ENCODE measurements at regions not wholly inside any gene's neighbourhood (a gene's known extent, or its start where the extent isn't known, plus 50 kb on each side); places are given as distances from the start of the nearest gene placed in this dataset.

DNA sequence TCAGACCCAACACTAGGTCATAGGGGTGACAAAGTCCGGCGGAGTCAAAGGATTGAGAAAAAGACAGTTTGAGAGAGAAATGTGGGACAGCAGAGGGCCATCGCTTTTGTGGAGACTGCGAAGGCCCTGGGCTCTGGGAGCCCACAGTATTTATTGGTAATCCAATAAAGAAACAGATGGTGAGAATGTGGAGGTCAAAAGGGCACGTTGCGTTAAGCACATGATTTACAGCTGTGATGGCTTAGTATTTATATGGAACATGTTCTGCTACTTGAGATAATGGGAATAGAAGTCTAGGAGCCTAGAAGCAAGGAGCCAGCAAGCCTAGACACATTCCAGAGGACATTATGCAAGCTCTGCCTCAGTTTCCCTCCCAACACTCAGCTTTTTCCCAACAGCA is 2521.1 kb downstream of the PCDH9 start:
- TF ChIP-seq, protein P1, sequence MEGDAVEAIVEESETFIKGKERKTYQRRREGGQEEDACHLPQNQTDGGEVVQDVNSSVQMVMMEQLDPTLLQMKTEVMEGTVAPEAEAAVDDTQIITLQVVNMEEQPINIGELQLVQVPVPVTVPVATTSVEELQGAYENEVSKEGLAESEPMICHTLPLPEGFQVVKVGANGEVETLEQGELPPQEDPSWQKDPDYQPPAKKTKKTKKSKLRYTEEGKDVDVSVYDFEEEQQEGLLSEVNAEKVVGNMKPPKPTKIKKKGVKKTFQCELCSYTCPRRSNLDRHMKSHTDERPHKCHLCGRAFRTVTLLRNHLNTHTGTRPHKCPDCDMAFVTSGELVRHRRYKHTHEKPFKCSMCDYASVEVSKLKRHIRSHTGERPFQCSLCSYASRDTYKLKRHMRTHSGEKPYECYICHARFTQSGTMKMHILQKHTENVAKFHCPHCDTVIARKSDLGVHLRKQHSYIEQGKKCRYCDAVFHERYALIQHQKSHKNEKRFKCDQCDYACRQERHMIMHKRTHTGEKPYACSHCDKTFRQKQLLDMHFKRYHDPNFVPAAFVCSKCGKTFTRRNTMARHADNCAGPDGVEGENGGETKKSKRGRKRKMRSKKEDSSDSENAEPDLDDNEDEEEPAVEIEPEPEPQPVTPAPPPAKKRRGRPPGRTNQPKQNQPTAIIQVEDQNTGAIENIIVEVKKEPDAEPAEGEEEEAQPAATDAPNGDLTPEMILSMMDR (IDR thresholded peaks at IDR 0.05; ENCODE audit: extremely low read depth in 1 of 2, insufficient read depth in 1 of 2, low read depth in 1 of 2, low read length in 2 of 2): no peak
- no peak for TF ChIP-seq POLR2AphosphoS5 (IDR thresholded peaks at IDR 0.05; ENCODE audit: insufficient read depth, low read depth, low read length)
- TF ChIP-seq EZH2 (IDR thresholded peaks at IDR 0.05; ENCODE audit: borderline replicate concordance, low read depth, low read length, severe bottlenecking): no peak
- TF ChIP-seq POLR2A (IDR thresholded peaks at IDR 0.05; ENCODE audit: low read depth, low read length): no peak
- TF ChIP-seq FOS (IDR thresholded peaks at IDR 0.05; ENCODE audit: borderline replicate concordance, insufficient read depth, low read length): no peak
- TF ChIP-seq MAX (IDR thresholded peaks at IDR 0.05; ENCODE audit: insufficient read depth, insufficient read length): no peak
- TF ChIP-seq JUN (IDR thresholded peaks at IDR 0.05; ENCODE audit: borderline replicate concordance, insufficient read depth, insufficient read length, low read depth): no peak
- TF ChIP-seq MYC (IDR thresholded peaks at IDR 0.05; ENCODE audit: low read depth, low read length): no peak
- TF ChIP-seq GATA2 (IDR thresholded peaks at IDR 0.05; ENCODE audit: insufficient read depth, insufficient read length, low read depth, low read length): no peak

Measured in endothelial cell of umbilical vein (primary cell).